ENCODE measurements at regions not wholly inside any gene's neighbourhood (a gene's known extent, or its start where the extent isn't known, plus 50 kb on each side); places are given as distances from the start of the nearest gene placed in this dataset.

- no peak for TF ChIP-seq ATF3 (IDR thresholded peaks at IDR 0.05; ENCODE audit: insufficient read depth, low read depth, low read length)
- no peak for TF ChIP-seq SIN3A (conservative IDR thresholded peaks at IDR 0.05 in 1 of 2, IDR thresholded peaks at IDR 0.05 in 1 of 2; ENCODE audit: low read depth in 1 of 2, low read length in 2 of 2)
- no peak for TF ChIP-seq HDAC6 (IDR thresholded peaks at IDR 0.05; ENCODE audit: low read depth, low read length)
- TF ChIP-seq SP2 (IDR thresholded peaks at IDR 0.05; ENCODE audit: low read length): no peak
- no peak for TF ChIP-seq SP1 (IDR thresholded peaks at IDR 0.05; ENCODE audit: low read depth, low read length)
Measured at GRCh38 chr20:54379893-54380584, 95.4 kb upstream of the DOK5 start (continued).

Data from H1 (cell line).